Germinal center (tissue), 1 donor: ENCODE measurements at regions not wholly inside any gene's neighbourhood (a gene's known extent, or its start where the extent isn't known, plus 50 kb on each side); places are given as distances from the start of the nearest gene placed in this dataset.

Experiments used
- DNase-seq: peaks from one replicate; pipeline ENCODE4 v3.0.0; 2012; ENCODE audit warnings: mixed read lengths, low spot score

- DNase-seq = no peak
These were observed 952.2 kb downstream of the TUSC7 start for GRCh38 chr3:117661818-117662095.

- DNase-seq = no peak
These were observed 955.7 kb downstream of the TUSC7 start for GRCh38 chr3:117665296-117665695.

GRCh38 chr3:117666325-117666724 lies 956.7 kb downstream of the TUSC7 start:
- no peak for DNase-seq

- DNase-seq = no peak
These were observed 957.2 kb downstream of the TUSC7 start for GRCh38 chr3:117666812-117667211.

- DNase-seq = no peak
These were observed 960.2 kb downstream of the TUSC7 start for GRCh38 chr3:117669774-117670173.

- DNase-seq = no peak
These were observed 962.2 kb downstream of the TUSC7 start for GRCh38 chr3:117671722-117672318.

GRCh38 chr3:117674321-117674720 lies 964.7 kb downstream of the TUSC7 start:
- DNase-seq = no peak

- no peak for DNase-seq
These were observed 972.0 kb downstream of the TUSC7 start for GRCh38 chr3:117681619-117682018.

GRCh38 chr3:117687096-117687495 lies 977.5 kb downstream of the TUSC7 start:
- DNase-seq = no peak

GRCh38 chr3:117688583-117688982 lies 979.0 kb downstream of the TUSC7 start:
- no peak for DNase-seq

- no peak for DNase-seq
These were observed 981.9 kb downstream of the TUSC7 start for GRCh38 chr3:117691526-117691925.

GRCh38 chr3:117692416-117692995 lies 982.9 kb downstream of the TUSC7 start:
- DNase-seq = no peak

GRCh38 chr3:117695321-117695720 lies 985.7 kb downstream of the TUSC7 start:
- no peak for DNase-seq

GRCh38 chr3:117695871-117696645 lies 986.5 kb downstream of the TUSC7 start:
- no peak for DNase-seq

GRCh38 chr3:117696851-117697407 lies 987.4 kb downstream of the TUSC7 start:
- DNase-seq = no peak

- DNase-seq = no peak
These were observed 989.5 kb downstream of the TUSC7 start for GRCh38 chr3:117699058-117699457.

- no peak for DNase-seq
These were observed 991.2 kb downstream of the TUSC7 start for GRCh38 chr3:117700573-117701360.

GRCh38 chr3:117705011-117705410 lies 995.4 kb downstream of the TUSC7 start:
- DNase-seq = no peak

GRCh38 chr3:117706037-117706436 lies 996.5 kb downstream of the TUSC7 start:
- no peak for DNase-seq

GRCh38 chr3:117706756-117707155 lies 997.2 kb downstream of the TUSC7 start:
- DNase-seq = no peak

- no peak for DNase-seq
These were observed 999.0 kb downstream of the TUSC7 start for GRCh38 chr3:117708601-117709000.

- DNase-seq = no peak
These were observed 999.5 kb downstream of the TUSC7 start for GRCh38 chr3:117709108-117709507.

- DNase-seq = no peak
These were observed 1000.9 kb downstream of the TUSC7 start for GRCh38 chr3:117710501-117710900.
